ENCODE measurements at regions not wholly inside any gene's neighbourhood (a gene's known extent, or its start where the extent isn't known, plus 50 kb on each side); places are given as distances from the start of the nearest gene placed in this dataset.

DNA sequence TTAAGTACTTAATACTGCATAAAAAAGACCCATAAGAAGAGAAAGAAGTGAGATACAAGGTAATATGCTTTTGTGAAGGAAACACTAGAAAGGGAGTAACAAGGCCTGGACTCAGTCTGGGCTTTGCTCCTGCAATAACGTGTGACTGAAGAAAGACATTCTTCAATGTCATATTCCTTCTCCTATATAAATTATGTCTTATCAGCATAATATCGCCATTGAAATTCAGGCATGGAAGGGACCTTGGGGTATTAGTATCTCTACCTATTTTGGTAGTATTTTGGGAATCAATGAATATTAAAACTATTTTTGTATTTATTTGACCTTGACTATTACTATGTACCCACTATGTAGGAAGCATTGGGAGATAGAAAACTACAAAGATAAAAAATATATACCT lies 62.2 kb upstream of the GIMD1 start:
- TF ChIP-seq NFIC (IDR thresholded peaks at IDR 0.05) (no peak), TCF12 (IDR thresholded peaks at IDR 0.05; ENCODE audit: low read depth) (no peak), ZBTB7A (IDR thresholded peaks at IDR 0.05; ENCODE audit: low read depth) (no peak), EGR1 (IDR thresholded peaks at IDR 0.05) (no peak), CREB1 (IDR thresholded peaks at IDR 0.05; ENCODE audit: low read depth) (no peak)
- TF ChIP-seq, protein P1, sequence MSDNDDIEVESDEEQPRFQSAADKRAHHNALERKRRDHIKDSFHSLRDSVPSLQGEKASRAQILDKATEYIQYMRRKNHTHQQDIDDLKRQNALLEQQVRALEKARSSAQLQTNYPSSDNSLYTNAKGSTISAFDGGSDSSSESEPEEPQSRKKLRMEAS (IDR thresholded peaks at IDR 0.05): no peak

DNA sequence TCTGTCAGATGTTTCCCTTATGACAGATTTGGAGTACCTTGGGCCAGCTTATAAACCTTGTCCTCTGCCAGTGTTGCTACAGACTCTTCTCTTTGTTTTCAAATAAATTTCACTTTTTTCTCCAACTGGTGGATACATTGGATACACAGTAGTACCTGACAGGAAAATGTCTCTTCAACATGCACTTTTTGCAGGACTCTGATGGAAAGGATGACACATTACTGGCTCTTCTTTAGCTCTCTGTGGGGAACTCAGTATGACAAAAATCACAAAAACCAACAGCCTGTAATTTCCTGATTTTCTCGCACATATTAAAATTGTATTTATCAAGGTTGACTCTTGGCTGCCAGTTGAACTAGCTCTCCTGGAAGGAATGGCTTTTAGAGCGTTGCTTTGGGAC lies 61.3 kb upstream of the GIMD1 start:
- TF ChIP-seq USF1 (IDR thresholded peaks at IDR 0.05) (no peak), RAD21 (IDR thresholded peaks at IDR 0.05; ENCODE audit: low read depth) (no peak), TAF1 (IDR thresholded peaks at IDR 0.05; ENCODE audit: low read depth) (no peak), REST (IDR thresholded peaks at IDR 0.05; ENCODE audit: low read depth) (no peak), YY1 (IDR thresholded peaks at IDR 0.05; ENCODE audit: low read depth) (no peak), FOXM1 (IDR thresholded peaks at IDR 0.05; ENCODE audit: borderline replicate concordance, low read depth) (no peak), EGR1 (IDR thresholded peaks at IDR 0.05) (no peak), NFIC (IDR thresholded peaks at IDR 0.05) (no peak), TCF12 (IDR thresholded peaks at IDR 0.05; ENCODE audit: low read depth) (no peak)

DNA sequence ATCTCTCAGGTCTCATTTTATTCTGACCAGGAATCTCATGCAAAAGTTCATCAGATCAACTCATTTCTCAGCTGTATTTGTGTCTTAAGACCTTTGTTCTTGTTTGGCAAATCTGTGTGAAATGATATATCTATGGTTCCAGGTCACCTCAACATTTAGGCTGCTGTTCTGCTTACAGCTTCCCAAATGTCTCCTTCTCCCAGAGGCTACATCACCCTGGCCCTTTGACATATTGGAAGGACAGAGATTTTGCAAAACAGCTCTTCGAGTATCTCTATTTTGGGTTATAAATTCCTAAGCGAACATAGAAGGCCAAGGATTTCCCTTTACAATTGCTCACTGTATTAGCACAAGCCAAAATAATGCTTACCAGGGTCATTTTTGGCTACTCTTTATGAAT lies 57.5 kb upstream of the GIMD1 start:
- TF ChIP-seq FOXM1 (IDR thresholded peaks at IDR 0.05; ENCODE audit: borderline replicate concordance, low read depth): no peak
- TF ChIP-seq USF1 (IDR thresholded peaks at IDR 0.05): no peak
- no peak for TF ChIP-seq NFIC (IDR thresholded peaks at IDR 0.05)
- no peak for TF ChIP-seq TAF1 (IDR thresholded peaks at IDR 0.05; ENCODE audit: low read depth)
- no peak for TF ChIP-seq CREB1 (IDR thresholded peaks at IDR 0.05; ENCODE audit: low read depth)
- TF ChIP-seq TEAD4 (IDR thresholded peaks at IDR 0.05): no peak
- TF ChIP-seq EP300 (IDR thresholded peaks at IDR 0.05; ENCODE audit: borderline replicate concordance): no peak

GRCh38 chr4:106425576-106425975 lies 57.0 kb upstream of the GIMD1 start:
- TF ChIP-seq FOXM1 (IDR thresholded peaks at IDR 0.05; ENCODE audit: borderline replicate concordance, low read depth) (no peak), CEBPB (IDR thresholded peaks at IDR 0.05) (no peak), YY1 (IDR thresholded peaks at IDR 0.05; ENCODE audit: low read depth) (no peak)

DNA sequence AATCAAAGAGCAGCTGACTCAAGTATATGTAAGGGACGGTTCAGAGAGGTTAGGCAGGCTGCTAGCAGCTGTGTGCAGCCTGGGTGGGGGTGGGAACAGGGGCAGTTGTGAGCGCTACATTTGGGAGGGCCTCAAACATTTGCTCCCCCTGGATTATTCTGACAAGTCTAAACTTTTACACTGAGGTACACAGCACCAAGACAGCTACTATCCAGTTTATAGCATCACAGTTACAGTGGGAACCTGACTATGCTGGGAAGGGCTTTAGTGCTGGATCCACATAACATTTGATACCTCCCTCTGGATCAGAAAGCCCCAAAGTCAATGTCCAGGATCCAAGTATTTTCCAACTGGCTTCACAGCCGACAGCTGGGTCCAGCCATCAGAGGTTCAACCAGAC lies 55.8 kb upstream of the GIMD1 start:
- no peak for TF ChIP-seq RAD21 (IDR thresholded peaks at IDR 0.05; ENCODE audit: low read depth)
- TF ChIP-seq NFIC (IDR thresholded peaks at IDR 0.05): no peak

- TF ChIP-seq TAF1 (IDR thresholded peaks at IDR 0.05; ENCODE audit: low read depth) (no peak), TEAD4 (IDR thresholded peaks at IDR 0.05) (no peak), EGR1 (IDR thresholded peaks at IDR 0.05) (no peak), CEBPB (IDR thresholded peaks at IDR 0.05) (no peak), NFIC (IDR thresholded peaks at IDR 0.05) (no peak), REST (IDR thresholded peaks at IDR 0.05; ENCODE audit: low read depth) (no peak), YY1 (IDR thresholded peaks at IDR 0.05; ENCODE audit: low read depth) (no peak), CREB1 (IDR thresholded peaks at IDR 0.05; ENCODE audit: low read depth) (no peak), USF1 (IDR thresholded peaks at IDR 0.05) (no peak), ZBTB7A (IDR thresholded peaks at IDR 0.05; ENCODE audit: low read depth) (no peak), FOXM1 (IDR thresholded peaks at IDR 0.05; ENCODE audit: borderline replicate concordance, low read depth) (no peak), EP300 (IDR thresholded peaks at IDR 0.05; ENCODE audit: borderline replicate concordance) (no peak), TCF12 (IDR thresholded peaks at IDR 0.05; ENCODE audit: low read depth) (no peak), RAD21 (IDR thresholded peaks at IDR 0.05; ENCODE audit: low read depth) (no peak)
- TF ChIP-seq, protein P1 (IDR thresholded peaks at IDR 0.05): no peak
Observed at GRCh38 chr4:106423791-106424190, 55.2 kb upstream of the GIMD1 start.

- no peak for TF ChIP-seq CEBPB (IDR thresholded peaks at IDR 0.05)
- no peak for TF ChIP-seq EGR1 (IDR thresholded peaks at IDR 0.05)
- TF ChIP-seq, protein P1 (IDR thresholded peaks at IDR 0.05): no peak
- TF ChIP-seq CREB1 (IDR thresholded peaks at IDR 0.05; ENCODE audit: low read depth): no peak
- no peak for TF ChIP-seq YY1 (IDR thresholded peaks at IDR 0.05; ENCODE audit: low read depth)
- no peak for TF ChIP-seq EP300 (IDR thresholded peaks at IDR 0.05; ENCODE audit: borderline replicate concordance)
- TF ChIP-seq TCF12 (IDR thresholded peaks at IDR 0.05; ENCODE audit: low read depth): no peak
- no peak for TF ChIP-seq REST (IDR thresholded peaks at IDR 0.05; ENCODE audit: low read depth)
- TF ChIP-seq FOXM1 (IDR thresholded peaks at IDR 0.05; ENCODE audit: borderline replicate concordance, low read depth): no peak
- TF ChIP-seq ZBTB7A (IDR thresholded peaks at IDR 0.05; ENCODE audit: low read depth): no peak
- TF ChIP-seq TEAD4 (IDR thresholded peaks at IDR 0.05): no peak
- no peak for TF ChIP-seq RAD21 (IDR thresholded peaks at IDR 0.05; ENCODE audit: low read depth)
- no peak for TF ChIP-seq NFIC (IDR thresholded peaks at IDR 0.05)
- no peak for TF ChIP-seq USF1 (IDR thresholded peaks at IDR 0.05)
- no peak for TF ChIP-seq TAF1 (IDR thresholded peaks at IDR 0.05; ENCODE audit: low read depth)
Observed at GRCh38 chr4:106422766-106423165, 54.2 kb upstream of the GIMD1 start.

Measured in Ishikawa (cell line).